HG02870 (cell line): ENCODE measurements at regions not wholly inside any gene's neighbourhood (a gene's known extent, or its start where the extent isn't known, plus 50 kb on each side); places are given as distances from the start of the nearest gene placed in this dataset.

Experiments
- ATAC-seq: cut with Tn5 transposase; IDR thresholded peaks from one replicate; pipeline ENCODE4 v1.9.1; 2021; ENCODE audit warnings: mild to moderate bottlenecking, moderate library complexity; ENCODE audit not compliant: unreplicated experiment

- no peak for ATAC-seq
Observed at GRCh38 chr5:40292006-40292405, 387.7 kb upstream of the PTGER4 start.

- no peak for ATAC-seq
Observed at GRCh38 chr5:40291338-40291737, 388.4 kb upstream of the PTGER4 start.

GRCh38 chr5:40288800-40289485 lies 390.8 kb upstream of the PTGER4 start:
- no peak for ATAC-seq

- ATAC-seq: no peak
Observed at GRCh38 chr5:40284863-40285262, 394.9 kb upstream of the PTGER4 start.

- ATAC-seq: no peak
Observed at GRCh38 chr5:40278881-40279280, 400.8 kb upstream of the PTGER4 start.

- ATAC-seq: peak; percentile 81
Observed at GRCh38 chr5:40277161-40277906, 402.4 kb upstream of the PTGER4 start.

- no peak for ATAC-seq
Observed at GRCh38 chr5:40276426-40277102, 403.2 kb upstream of the PTGER4 start.

GRCh38 chr5:40274568-40274967 lies 405.1 kb upstream of the PTGER4 start:
- no peak for ATAC-seq

GRCh38 chr5:40273936-40274335 lies 405.8 kb upstream of the PTGER4 start:
- no peak for ATAC-seq

GRCh38 chr5:40271476-40271875 lies 408.2 kb upstream of the PTGER4 start:
- no peak for ATAC-seq

GRCh38 chr5:40270274-40270845 lies 409.4 kb upstream of the PTGER4 start:
- no peak for ATAC-seq

- no peak for ATAC-seq
Observed at GRCh38 chr5:40268088-40268487, 411.6 kb upstream of the PTGER4 start.

GRCh38 chr5:40266952-40267351 lies 412.8 kb upstream of the PTGER4 start:
- no peak for ATAC-seq

GRCh38 chr5:40261984-40262383 lies 417.7 kb upstream of the PTGER4 start:
- ATAC-seq: no peak

- no peak for ATAC-seq
Observed at GRCh38 chr5:40260361-40260760, 419.4 kb upstream of the PTGER4 start.

GRCh38 chr5:40258222-40258621 lies 421.5 kb upstream of the PTGER4 start:
- ATAC-seq: no peak

- no peak for ATAC-seq
Observed at GRCh38 chr5:40240671-40241070, 439.0 kb upstream of the PTGER4 start.

- no peak for ATAC-seq
Observed at GRCh38 chr5:40240111-40240510, 439.6 kb upstream of the PTGER4 start.

GRCh38 chr5:40238066-40238745 lies 441.5 kb upstream of the PTGER4 start:
- ATAC-seq: no peak

GRCh38 chr5:40235471-40236400 lies 444.0 kb upstream of the PTGER4 start:
- no peak for ATAC-seq
